Fibroblast of skin of right quadriceps (primary cell): ENCODE measurements at regions not wholly inside any gene's neighbourhood (a gene's known extent, or its start where the extent isn't known, plus 50 kb on each side); places are given as distances from the start of the nearest gene placed in this dataset.
"Not testable (repeated sequence)": the region's sequence is repeated elsewhere in the genome, so short reads cannot be mapped to it uniquely, and the experiment has no call there.

ENCODE experiments used
- DNase-seq: peaks from one replicate; pipeline ENCODE4 v3.0.0-alpha.2; 2013

DNA sequence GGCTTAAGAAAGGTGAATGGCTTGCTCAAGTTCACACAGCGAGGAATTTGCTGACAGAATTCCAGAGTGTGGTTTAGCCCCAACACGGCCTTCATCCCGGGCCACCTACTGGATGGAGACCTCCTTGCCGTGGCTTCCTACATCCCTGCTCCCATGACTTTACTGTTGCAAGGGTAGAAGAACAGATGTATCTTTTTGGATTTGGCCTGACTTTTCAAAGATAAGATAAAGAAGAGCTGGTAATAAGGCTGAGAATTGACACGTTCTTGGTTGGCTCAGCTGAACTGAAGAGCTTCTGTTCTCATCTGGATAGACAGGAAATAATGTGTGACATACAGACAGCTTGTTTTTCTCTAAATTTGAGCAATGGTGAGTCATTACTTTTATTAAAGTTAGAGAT lies 113.1 kb downstream of the KLF5 start:
- peak; percentile 42 for DNase-seq

DNA sequence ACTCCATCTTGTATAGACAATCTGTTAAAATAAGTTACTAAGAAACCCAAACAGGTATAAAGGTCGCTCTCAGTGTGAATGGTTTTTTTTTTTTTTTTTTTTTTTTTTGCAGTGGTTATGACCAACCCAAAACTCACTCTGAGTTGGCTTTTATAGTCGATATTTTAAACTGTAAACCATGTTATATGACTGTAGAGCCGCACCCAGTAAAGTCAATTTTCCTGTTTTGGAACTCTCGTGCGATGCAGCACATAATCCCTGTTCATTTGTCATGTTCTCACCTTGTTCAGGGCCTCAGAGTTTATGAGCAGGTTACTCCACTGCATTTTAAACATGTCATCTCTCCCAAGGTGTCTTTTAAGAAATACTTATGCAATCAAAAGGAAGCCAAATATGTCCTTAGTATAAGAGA lies 112.5 kb downstream of the KLF5 start:
- DNase-seq: no peak

DNA sequence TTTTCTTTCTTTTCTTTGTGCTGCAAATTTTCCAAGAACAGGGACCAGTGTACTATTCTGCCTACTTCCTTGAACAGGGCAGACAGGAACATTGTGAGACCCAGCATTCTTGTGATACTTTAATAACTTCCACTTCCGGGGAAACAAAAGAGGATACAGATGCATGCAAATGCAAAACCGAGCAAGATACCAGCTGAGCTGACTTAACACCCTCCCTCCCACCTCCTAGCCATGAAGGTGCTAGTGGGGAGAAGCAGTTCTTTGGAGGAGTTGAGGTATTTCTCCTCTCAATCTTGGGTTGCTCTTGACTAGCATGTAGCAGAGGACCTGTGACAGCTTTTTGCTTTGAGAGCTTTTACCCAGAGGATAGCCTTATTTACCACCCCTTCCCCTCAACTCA lies 111.2 kb downstream of the KLF5 start:
- DNase-seq: no peak

DNA sequence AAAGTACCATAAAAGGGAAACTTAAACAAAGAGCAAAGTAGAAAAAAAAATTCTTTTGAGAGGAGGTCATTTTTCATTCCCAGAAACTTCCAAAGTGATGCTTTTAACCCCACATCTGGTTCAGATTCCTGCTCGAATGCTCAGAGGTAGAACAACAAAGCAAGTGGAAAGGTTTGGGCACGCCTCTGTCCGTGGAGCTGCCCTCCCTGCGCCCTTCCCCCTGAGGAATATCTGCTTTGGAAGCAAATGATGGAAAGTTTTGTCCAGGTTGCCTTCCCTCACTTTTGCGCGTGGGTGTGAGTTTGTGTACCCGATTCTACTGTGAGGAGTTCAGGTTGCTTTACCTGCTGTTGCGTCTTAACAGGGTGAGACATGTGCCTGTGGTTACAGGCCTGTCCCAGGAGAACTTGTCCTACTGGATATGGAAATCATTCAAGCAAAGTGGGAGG lies 110.2 kb downstream of the KLF5 start:
- peak; percentile 77 for DNase-seq

DNA sequence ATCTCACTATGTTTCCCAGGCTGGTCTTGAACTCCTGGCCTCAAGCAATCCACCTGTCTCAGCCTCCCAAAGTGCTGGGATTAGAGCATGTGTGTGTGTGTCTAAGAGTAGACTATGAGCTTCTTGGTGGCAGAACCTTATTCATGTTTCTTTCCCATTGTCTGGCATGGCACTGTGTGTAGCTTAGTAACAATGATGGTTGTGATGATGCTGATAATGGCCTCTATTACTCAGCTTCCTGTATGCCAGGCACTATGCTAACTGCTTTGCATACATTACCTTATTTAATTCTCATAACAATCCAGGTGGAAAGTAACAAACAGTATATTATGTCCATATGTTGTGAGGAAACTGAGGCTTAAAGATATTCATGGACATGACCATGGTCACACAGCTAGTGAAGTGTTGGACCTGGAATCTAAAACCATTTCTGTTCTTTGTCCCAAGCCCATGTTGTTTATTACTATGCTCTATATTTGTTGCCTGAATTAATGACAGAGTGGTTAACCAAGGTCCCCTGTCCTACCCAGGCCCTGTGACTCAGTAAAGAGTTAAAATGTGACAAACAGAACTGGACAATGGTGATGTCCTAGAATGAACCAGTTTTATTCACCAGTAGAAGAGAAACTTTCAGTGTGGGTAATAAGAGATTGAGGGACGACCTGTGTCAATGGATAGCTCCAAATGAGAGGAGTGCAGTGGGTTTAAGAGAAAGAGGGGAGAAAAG lies 109.6 kb downstream of the KLF5 start:
- peak; percentile 41 for DNase-seq

DNA sequence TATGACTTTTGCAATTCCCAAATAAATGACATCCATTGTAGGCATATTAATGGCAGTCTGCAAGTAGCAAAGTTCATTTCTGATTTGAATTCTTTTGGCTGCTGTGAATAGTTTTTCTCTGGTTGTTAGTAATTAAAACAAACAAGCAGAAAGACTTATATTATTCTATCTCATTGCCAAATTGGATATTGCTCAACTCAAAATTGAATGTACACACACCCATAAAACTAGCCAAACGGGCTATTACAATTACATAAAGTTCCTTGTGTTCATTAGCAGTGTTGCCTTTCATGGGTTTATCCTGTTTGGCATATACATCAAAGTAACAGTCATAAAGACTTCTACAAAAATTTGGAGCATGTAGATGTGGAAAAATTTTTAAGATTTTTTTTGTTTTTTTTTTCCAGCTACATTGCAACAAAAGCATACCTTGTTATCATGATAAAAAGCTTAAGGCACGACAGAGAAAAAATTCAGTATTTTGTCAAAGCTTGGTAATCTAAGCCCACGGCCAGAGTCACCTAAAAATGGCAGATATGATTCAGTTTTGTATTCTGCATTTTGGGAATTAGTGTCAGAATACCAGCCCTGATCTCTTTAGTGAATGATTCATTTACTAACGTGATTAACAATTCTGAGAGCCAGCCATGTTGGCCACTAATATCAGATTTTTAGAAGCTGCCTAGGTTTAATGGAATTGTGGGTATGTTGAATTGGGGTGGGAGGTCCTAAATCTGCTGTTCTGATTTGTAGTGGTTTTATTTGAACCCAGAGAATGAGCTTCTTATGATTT lies 108.4 kb downstream of the KLF5 start:
- peak; percentile 57 for DNase-seq

DNA sequence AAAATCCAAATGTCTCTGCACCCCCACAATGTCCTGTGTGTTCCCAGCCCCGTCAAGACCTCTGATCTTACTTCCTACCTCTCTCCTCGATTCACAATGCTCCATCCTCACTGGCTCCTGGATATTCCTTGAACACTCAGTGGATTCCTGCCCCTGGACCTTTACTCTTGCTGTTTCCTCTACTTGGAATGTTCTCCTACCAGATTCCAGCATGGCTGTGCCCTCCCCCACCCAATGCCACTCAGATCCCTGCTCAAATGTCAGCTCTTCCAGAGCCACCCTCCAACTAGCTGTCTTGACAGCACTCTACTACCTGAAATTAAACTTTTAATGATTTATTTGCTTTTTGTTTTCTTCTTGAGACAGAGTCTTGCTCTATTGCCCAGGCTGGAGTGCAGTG lies 107.4 kb downstream of the KLF5 start:
- DNase-seq: no peak

DNA sequence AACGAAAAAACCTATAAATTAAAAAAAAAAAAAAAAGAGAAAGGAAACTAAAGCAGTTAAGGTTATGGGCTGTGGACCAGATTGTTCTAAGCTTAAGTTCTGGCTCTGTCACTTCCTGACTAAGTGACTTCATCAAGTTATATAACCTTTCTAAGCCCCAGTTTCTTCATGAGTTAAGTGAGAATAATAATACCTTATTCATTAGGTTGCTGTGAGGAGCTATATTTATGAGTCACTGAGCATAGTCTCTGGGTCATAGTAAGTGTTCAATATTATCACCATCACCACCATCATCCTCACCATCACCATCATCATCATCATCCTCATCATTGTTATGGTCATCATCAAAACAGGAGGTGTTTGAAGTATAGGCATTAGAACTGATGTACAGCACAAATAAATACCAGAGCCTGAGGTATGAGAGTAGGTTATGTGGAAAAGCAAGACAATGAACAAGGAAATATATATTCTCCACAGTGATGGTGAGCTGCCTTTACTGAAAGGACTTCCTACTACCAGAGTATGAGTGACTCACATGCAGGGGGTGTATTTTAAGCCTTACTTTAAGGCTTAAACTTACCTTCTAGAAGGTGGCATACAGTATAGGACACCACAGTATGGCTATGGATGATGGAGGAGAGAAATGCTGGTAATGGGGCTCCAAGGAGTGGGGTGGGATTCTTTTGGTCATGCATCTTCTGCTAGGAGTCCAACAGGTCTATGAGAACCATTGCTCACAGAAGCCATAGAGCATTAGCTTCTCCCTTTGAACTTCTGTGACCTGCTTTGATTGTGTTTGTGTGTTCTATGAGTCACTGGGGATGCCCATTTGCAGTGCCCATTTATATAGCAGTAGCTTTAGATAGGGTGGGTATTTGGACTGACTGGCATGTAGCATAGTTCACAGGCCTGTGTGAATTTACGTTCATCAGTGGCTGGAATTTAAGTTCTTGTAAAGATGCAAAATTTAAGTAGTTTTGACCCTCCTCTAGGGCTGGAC lies 104.4 kb downstream of the KLF5 start:
- DNase-seq: no peak

DNA sequence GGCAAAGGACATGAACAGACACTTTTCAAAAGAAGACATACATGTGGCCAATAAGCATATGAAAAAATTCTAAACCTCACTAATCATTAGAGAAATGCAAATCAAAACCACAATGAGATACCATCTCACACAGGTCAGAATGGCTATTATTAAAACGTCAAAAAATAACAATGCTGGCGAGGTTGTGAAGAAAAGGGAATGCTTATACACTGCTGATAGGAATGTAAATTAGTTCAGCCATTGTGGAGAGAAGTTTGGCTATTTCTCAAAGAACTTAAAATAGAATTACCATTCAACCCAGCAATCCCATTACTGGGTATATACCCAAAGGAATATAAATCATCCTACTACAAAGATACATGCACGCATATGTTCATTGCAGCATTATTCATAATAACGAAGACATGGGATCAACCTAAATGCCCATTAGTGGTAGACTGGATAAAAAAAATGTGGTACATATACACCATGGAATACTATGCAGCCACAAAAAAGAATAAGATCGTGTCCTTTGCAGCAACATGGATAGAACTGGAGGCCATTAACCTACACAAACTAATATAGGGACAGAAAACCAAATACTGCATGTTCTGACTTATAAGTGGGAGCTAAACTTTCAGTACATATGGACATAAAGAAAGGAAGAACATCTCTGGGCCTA lies 101.7 kb downstream of the KLF5 start:
- not testable (repeated sequence) for DNase-seq

DNA sequence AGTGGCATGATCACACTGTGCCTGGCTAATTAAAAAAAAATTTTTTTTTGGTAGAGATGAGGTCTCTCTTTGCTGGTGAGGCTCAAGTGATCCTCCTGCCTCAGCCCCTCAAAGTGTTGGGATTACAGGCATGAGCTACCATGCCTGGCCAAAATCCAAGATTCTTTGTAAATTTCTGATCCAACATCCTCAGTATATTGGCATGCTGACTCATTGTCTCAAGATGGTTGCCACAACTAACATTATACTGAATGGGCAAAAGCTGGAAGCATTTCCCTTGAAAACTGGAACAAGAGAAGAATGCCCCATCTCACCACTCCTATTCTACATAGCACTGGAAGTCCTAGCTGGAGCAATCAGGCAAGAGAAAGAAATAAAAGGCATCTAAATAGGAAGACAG lies 100.0 kb downstream of the KLF5 start:
- DNase-seq: peak; percentile 83

DNA sequence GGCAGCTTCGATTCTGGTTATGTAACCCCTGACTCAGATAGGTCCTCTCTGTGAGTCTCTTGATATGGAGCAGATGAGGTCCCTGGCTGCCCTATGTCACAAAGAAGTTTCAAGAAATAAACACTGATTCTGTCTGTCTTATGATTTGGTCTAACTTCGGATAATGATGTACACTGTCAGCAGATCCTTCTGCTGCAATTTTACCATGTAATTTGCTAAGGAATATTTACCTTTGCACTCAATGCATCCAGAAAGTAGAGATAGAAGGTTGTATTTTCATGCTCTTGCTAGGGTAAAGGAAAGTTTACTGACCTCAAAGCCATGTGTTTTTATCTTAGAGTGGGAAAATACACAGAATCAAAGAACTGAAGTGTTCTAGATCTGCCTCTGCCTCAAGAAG lies 98.2 kb downstream of the KLF5 start:
- DNase-seq: no peak

DNA sequence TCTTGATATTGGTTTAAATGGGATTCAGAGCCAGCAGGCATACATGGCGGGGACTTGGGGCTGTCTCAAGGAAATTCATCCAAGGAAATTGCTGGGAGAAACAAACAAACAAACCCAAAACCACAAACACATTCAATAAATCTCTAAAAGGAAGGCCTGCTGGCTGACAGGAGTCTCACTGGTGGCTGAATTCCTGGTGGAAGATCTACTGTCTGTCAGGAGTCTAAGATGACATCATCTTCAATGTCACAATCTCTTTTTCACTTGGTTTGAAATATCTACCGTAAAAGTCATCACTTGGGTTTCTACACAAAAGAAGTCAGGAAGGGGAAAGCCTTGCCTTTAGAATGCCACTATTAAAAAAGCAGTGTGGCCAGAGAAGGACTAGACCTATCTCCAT lies 87.9 kb downstream of the KLF5 start:
- peak; percentile 57 for DNase-seq

DNA sequence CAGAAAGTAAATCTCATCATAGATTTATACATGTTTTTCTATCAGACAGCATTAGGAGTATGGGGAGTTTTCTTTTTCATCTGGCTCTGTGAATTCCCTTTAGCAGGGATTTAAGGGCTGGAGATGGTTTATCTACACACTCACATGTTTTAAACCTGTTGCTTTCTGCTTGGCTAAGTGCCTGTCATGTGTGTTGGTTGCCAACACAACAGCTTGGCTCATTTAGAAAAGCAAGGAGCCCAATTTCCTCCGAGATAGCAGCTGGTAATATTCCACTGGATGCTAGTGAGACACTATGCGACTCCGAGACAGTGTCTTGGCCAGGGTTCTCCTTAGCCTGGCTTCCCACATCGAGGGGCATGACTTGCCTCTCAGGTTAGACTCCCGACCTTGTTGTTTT lies 83.3 kb downstream of the KLF5 start:
- DNase-seq: no peak

DNA sequence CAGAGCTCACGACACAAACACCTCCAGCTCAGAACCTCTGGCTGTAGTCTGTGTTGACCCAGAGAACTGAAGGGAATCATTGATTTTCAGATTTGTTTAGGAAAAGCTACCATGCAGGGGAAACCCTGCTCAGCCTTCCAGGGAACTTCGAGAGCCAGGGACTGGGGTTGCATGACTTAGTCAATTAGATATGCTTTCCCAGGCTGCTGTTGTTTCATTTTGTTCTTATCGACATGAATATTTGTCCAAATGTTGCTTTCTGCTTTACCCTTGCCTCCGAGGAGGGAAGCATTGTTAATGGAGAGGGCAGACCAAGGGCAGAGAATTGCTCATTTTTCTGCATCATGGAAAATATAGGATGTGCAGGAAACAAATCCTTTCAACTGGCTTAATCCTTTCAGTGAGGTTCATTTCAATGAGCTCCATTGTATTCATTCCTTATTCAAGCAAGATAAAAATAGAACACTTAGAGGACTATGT lies 82.5 kb downstream of the KLF5 start:
- DNase-seq: no peak

DNA sequence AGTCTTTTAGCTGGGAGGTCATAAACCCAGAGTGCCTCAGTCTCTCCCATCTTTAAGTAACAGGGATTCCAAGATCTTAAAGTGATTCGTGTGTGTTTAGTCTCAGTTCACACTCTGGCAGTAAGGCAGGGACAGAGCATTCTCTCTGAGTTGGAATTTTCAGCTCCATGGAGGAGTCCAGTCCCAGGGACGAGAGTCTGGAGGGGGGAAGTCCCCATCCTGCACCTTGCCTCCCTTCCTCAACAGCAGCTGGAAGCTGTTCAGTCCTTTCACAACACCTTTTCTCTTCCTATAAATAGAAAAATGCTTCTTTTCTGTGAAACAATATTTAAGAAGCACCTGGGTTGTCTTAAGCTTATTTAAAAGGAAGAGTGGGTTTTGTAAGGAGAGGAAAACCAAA lies 82.0 kb downstream of the KLF5 start:
- no peak for DNase-seq

DNA sequence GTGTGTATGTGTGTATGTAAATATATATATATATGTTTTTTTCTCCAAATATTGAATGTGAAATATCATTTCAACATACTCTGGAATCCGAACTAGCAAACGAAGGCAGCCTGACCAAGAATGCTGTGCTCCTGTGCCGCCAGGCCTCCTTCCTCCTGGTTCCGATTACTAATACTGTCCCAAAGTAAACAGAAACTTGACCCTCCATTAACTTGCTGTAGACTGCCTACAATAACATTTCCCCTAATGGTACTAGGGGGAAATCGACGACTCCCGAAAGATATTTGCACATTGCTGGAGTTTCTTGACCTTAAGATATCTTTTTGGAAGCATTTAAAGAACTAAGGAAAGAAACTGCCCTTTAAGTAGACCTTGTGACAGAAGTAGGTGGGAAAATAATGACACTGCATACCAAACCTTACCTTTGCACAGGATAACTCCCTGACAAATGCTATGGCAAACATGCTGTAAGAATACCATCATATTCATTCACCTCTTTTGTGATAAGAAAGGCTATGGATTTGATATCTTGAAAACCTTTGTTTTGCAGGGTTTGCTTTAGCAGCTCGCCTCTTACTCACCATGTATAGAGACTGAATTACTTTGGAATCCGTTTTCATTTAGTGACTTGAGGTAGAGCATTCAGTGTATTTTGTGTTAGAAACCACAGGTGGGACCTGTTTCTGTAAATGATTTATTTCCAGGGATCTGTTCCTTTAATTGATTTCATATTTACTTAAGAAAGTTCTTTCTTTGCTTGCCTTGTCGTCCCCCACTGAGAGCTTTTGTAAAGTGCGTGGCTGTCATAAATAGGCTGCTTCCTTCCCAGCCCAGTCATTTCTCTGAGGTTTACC lies 80.1 kb downstream of the KLF5 start:
- no peak for DNase-seq

DNA sequence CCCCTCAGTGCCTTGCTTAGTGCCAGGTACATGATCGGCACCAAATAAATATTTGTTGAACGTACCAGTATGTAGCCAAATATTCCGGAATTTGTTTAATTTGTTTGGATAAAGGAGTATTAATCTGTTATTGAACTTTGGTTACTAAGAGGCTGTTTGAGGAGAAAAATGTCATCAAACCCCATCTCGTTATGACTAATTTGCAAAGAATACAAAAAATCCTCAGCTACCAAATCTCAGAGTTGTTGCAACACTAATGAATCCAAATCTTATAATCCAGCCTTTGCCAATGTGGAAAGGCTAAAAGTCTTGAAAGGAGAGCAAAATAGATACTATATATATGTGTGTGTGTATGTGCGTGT lies 79.5 kb downstream of the KLF5 start:
- DNase-seq: peak; percentile 72

DNA sequence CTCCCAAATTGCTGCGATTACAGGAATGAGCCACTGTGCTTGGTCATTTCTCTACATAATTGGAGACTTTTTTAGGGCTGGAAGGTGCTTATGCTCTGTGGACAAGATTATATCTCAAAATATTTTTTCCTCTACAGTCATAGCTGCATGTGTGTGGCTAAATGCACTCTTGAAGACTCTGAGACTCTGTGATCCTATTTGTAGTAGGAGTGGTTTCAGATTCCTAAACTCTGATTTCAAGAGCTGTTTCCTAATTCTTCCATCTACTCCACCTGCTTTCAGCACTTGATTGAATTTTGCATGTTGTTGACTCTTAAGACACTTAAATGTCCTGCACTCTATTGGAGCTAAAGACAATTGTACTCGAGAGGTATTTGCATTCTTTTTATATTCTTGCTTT lies 78.0 kb downstream of the KLF5 start:
- DNase-seq: no peak

DNA sequence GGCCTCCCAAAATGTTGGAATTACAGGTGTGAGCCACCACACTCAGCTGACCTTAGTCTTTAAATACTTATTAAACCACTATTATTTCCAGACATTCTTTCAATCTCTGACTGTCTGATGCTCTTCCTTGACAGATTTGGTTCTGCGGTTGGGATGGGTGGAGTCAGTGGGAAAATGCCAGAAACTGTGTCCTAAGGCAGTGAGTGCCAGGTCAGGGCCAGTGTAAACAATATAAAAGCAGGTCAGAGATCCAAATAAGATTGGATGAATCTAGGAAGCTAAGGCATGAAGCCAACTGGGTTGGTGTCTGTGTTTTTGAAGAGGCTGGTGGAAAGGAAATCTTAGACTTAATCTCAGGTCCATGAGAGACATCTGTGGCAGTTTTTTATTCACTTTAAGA lies 74.7 kb downstream of the KLF5 start:
- no peak for DNase-seq

DNA sequence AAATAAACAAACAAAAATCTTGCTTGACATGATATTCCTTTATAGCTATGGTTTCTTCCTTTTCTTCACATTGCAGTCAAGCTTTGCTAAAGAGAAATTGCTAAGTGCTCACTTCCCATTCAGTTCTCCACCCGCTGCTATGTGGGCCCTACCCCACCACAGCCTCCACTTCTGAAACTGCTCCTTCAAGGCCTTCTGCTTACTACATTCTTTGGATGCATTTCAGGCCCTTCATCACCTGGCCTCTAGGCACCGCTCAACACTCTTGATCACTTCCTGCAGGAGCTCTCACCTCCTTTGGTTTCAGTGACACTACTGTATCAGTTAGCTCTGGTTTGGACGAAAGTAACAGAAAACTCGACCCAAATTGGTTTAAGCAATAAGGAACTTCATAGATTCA lies 72.4 kb downstream of the KLF5 start:
- DNase-seq: no peak

DNA sequence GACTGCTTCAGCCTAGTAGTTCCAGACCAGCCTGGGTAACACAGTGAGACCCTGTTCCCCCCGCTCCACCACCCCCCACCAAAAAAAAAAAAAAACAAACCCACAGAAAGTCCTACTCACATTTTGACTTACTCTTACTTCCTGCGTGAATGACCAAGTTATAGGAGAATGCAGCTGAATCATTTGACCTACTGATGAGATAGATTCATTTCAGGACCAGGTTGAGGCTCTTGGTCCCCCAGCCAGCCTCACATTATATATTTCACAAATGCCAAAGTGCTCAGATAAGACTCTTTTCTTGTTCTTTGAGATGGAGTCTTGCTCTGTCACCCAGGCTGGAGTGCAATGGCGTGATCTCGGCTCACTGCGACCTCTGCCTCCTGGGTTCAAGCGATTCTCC lies 70.2 kb downstream of the KLF5 start:
- DNase-seq: no peak
